ENCODE measurements at regions not wholly inside any gene's neighbourhood (a gene's known extent, or its start where the extent isn't known, plus 50 kb on each side); places are given as distances from the start of the nearest gene placed in this dataset.
"Not testable (repeated sequence)": the region's sequence is repeated elsewhere in the genome, so short reads cannot be mapped to it uniquely, and the experiment has no call there.

- Histone ChIP-seq H3K4me1 (ENCODE audit: control insufficient read depth, insufficient read depth, low read length, poor library complexity, severe bottlenecking) (no peaks in the 10 kb centered on the region), H3K4me3 (ENCODE audit: extremely low read depth, insufficient read depth, low read length, poor library complexity, severe bottlenecking) (no peak overlapping the region), H3K36me3 (ENCODE audit: control insufficient read depth, insufficient read depth, low read length) (no peaks in the 10 kb centered on the region), H3K27ac (ENCODE audit: low read depth, low read length, severe bottlenecking) (no peak overlapping the region), H3K9me3 (ENCODE audit: control insufficient read depth, low read length) (no peaks in the 10 kb centered on the region)
- 93 to 95% methylated on average over 7 to 11 of the region's 14 CpGs for WGBS, 2 experiments (ENCODE audit: insufficient coverage in 2 of 2)
Observed at GRCh38 chr13:87810920-87811344, 139.8 kb downstream of the SLITRK5 start.

- no peaks in the 10 kb centered on the region for H3K36me3 ChIP-seq (ENCODE audit: control insufficient read depth, insufficient read depth, low read length)
- H3K9me3 ChIP-seq (ENCODE audit: control insufficient read depth, low read length) = no peaks in the 10 kb centered on the region
- no peaks in the 10 kb centered on the region for H3K4me1 ChIP-seq (ENCODE audit: control insufficient read depth, insufficient read depth, low read length, poor library complexity, severe bottlenecking)
- no peak overlapping the region for H3K4me3 ChIP-seq (ENCODE audit: extremely low read depth, insufficient read depth, low read length, poor library complexity, severe bottlenecking)
- H3K27ac ChIP-seq (ENCODE audit: low read depth, low read length, severe bottlenecking) = no peak overlapping the region
- 85 to 89% methylated on average over 2 to 3 of the region's 3 CpGs for WGBS, 2 experiments (ENCODE audit: insufficient coverage in 2 of 2)
Observed at GRCh38 chr13:87814403-87814802, 143.2 kb downstream of the SLITRK5 start.

- Histone ChIP-seq H3K4me3 (ENCODE audit: extremely low read depth, insufficient read depth, low read length, poor library complexity, severe bottlenecking) (no peak overlapping the region), H3K36me3 (ENCODE audit: control insufficient read depth, insufficient read depth, low read length) (no peaks in the 10 kb centered on the region), H3K4me1 (ENCODE audit: control insufficient read depth, insufficient read depth, low read length, poor library complexity, severe bottlenecking) (no peaks in the 10 kb centered on the region), H3K27ac (ENCODE audit: low read depth, low read length, severe bottlenecking) (no peak overlapping the region), H3K9me3 (ENCODE audit: control insufficient read depth, low read length) (no peaks in the 10 kb centered on the region)
- WGBS, 2 experiments (ENCODE audit: insufficient coverage in 2 of 2) = no CpG with 5 or more reads among the region's 1 CpG
Observed at GRCh38 chr13:87820241-87820640, 149.1 kb downstream of the SLITRK5 start.

GRCh38 chr13:87821512-87821911 lies 150.3 kb downstream of the SLITRK5 start:
- no peak overlapping the region for H3K27ac ChIP-seq (ENCODE audit: low read depth, low read length, severe bottlenecking)
- no peaks in the 10 kb centered on the region for H3K9me3 ChIP-seq (ENCODE audit: control insufficient read depth, low read length)
- no peaks in the 10 kb centered on the region for H3K4me1 ChIP-seq (ENCODE audit: control insufficient read depth, insufficient read depth, low read length, poor library complexity, severe bottlenecking)
- H3K36me3 ChIP-seq (ENCODE audit: control insufficient read depth, insufficient read depth, low read length) = no peaks in the 10 kb centered on the region
- no peak overlapping the region for H3K4me3 ChIP-seq (ENCODE audit: extremely low read depth, insufficient read depth, low read length, poor library complexity, severe bottlenecking)
- 91 to 95% methylated on average over 2 to 3 of the region's 4 CpGs for WGBS, 2 experiments (ENCODE audit: insufficient coverage in 2 of 2)

GRCh38 chr13:87826301-87826700 lies 155.1 kb downstream of the SLITRK5 start:
- not testable (repeated sequence) for H3K4me3 ChIP-seq (ENCODE audit: extremely low read depth, insufficient read depth, low read length, poor library complexity, severe bottlenecking); H3K36me3 ChIP-seq (ENCODE audit: control insufficient read depth, insufficient read depth, low read length)
- no CpG with 5 or more reads among the region's 2 CpGs for WGBS, 2 experiments (ENCODE audit: insufficient coverage in 2 of 2)

GRCh38 chr13:87827479-87827878 lies 156.3 kb downstream of the SLITRK5 start:
- Histone ChIP-seq H3K9me3 (ENCODE audit: control insufficient read depth, low read length) (no peaks in the 10 kb centered on the region), H3K4me3 (ENCODE audit: extremely low read depth, insufficient read depth, low read length, poor library complexity, severe bottlenecking) (no peak overlapping the region)
- WGBS, 2 experiments (ENCODE audit: insufficient coverage in 2 of 2) = 75% methylated on average over 4 of the region's 4 CpGs; no CpG with 5 or more reads in 1 of the 2 experiments

More at GRCh38 chr13:87826301-87826700, 155.1 kb downstream of the SLITRK5 start:
- H3K4me1 ChIP-seq (ENCODE audit: control insufficient read depth, insufficient read depth, low read length, poor library complexity, severe bottlenecking); H3K27ac ChIP-seq (ENCODE audit: low read depth, low read length, severe bottlenecking); H3K9me3 ChIP-seq (ENCODE audit: control insufficient read depth, low read length): not testable (repeated sequence)

GRCh38 chr13:87837522-87837921 lies 166.4 kb downstream of the SLITRK5 start:
- no peaks in the 10 kb centered on the region for H3K4me1 ChIP-seq (ENCODE audit: control insufficient read depth, insufficient read depth, low read length, poor library complexity, severe bottlenecking)
- H3K4me3 ChIP-seq (ENCODE audit: extremely low read depth, insufficient read depth, low read length, poor library complexity, severe bottlenecking) = no peak overlapping the region
- WGBS, 2 experiments (ENCODE audit: insufficient coverage in 2 of 2) = no CpG with 5 or more reads among the region's 1 CpG
- no peaks in the 10 kb centered on the region for H3K36me3 ChIP-seq (ENCODE audit: control insufficient read depth, insufficient read depth, low read length)
- no peaks in the 10 kb centered on the region for H3K9me3 ChIP-seq (ENCODE audit: control insufficient read depth, low read length)
- H3K27ac ChIP-seq (ENCODE audit: low read depth, low read length, severe bottlenecking) = no peak overlapping the region

More at GRCh38 chr13:87827479-87827878, 156.3 kb downstream of the SLITRK5 start:
- Histone ChIP-seq H3K27ac (ENCODE audit: low read depth, low read length, severe bottlenecking) (no peak overlapping the region), H3K4me1 (ENCODE audit: control insufficient read depth, insufficient read depth, low read length, poor library complexity, severe bottlenecking) (no peaks in the 10 kb centered on the region), H3K36me3 (ENCODE audit: control insufficient read depth, insufficient read depth, low read length) (no peaks in the 10 kb centered on the region)

GRCh38 chr13:87837946-87838345 lies 166.8 kb downstream of the SLITRK5 start:
- H3K4me1 ChIP-seq (ENCODE audit: control insufficient read depth, insufficient read depth, low read length, poor library complexity, severe bottlenecking) = no peaks in the 10 kb centered on the region
- no peaks in the 10 kb centered on the region for H3K9me3 ChIP-seq (ENCODE audit: control insufficient read depth, low read length)
- H3K27ac ChIP-seq (ENCODE audit: low read depth, low read length, severe bottlenecking) = no peak overlapping the region
- no peaks in the 10 kb centered on the region for H3K36me3 ChIP-seq (ENCODE audit: control insufficient read depth, insufficient read depth, low read length)
- H3K4me3 ChIP-seq (ENCODE audit: extremely low read depth, insufficient read depth, low read length, poor library complexity, severe bottlenecking) = no peak overlapping the region
- WGBS, 2 experiments (ENCODE audit: insufficient coverage in 2 of 2) = 33% methylated on average over 1 of the region's 1 CpG; no CpG with 5 or more reads in 1 of the 2 experiments

- Histone ChIP-seq H3K36me3 (ENCODE audit: control insufficient read depth, insufficient read depth, low read length) (no peaks in the 10 kb centered on the region), H3K4me1 (ENCODE audit: control insufficient read depth, insufficient read depth, low read length, poor library complexity, severe bottlenecking) (no peaks in the 10 kb centered on the region), H3K9me3 (ENCODE audit: control insufficient read depth, low read length) (no peaks in the 10 kb centered on the region), H3K4me3 (ENCODE audit: extremely low read depth, insufficient read depth, low read length, poor library complexity, severe bottlenecking) (no peak overlapping the region), H3K27ac (ENCODE audit: low read depth, low read length, severe bottlenecking) (no peak overlapping the region)
- 100% methylated on average over 1 of the region's 2 CpGs; no CpG with 5 or more reads in 1 of the 2 experiments for WGBS, 2 experiments (ENCODE audit: insufficient coverage in 2 of 2)
Observed at GRCh38 chr13:87851410-87851809, 180.2 kb downstream of the SLITRK5 start.

- H3K27ac ChIP-seq (ENCODE audit: low read depth, low read length, severe bottlenecking) = no peak overlapping the region
- no CpG with 5 or more reads among the region's 2 CpGs for WGBS, 2 experiments (ENCODE audit: insufficient coverage in 2 of 2)
- no peaks in the 10 kb centered on the region for H3K36me3 ChIP-seq (ENCODE audit: control insufficient read depth, insufficient read depth, low read length)
Observed at GRCh38 chr13:87855553-87855952, 184.4 kb downstream of the SLITRK5 start.

GRCh38 chr13:87859261-87859660 lies 188.1 kb downstream of the SLITRK5 start:
- no peak overlapping the region for H3K27ac ChIP-seq (ENCODE audit: low read depth, low read length, severe bottlenecking)
- H3K4me3 ChIP-seq (ENCODE audit: extremely low read depth, insufficient read depth, low read length, poor library complexity, severe bottlenecking) = no peak overlapping the region
- WGBS, 2 experiments (ENCODE audit: insufficient coverage in 2 of 2) = 90% methylated on average over 2 of the region's 4 CpGs; no CpG with 5 or more reads in 1 of the 2 experiments
- H3K36me3 ChIP-seq (ENCODE audit: control insufficient read depth, insufficient read depth, low read length) = no peaks in the 10 kb centered on the region
- H3K9me3 ChIP-seq (ENCODE audit: control insufficient read depth, low read length) = no peaks in the 10 kb centered on the region
- H3K4me1 ChIP-seq (ENCODE audit: control insufficient read depth, insufficient read depth, low read length, poor library complexity, severe bottlenecking) = no peaks in the 10 kb centered on the region

More at GRCh38 chr13:87855553-87855952, 184.4 kb downstream of the SLITRK5 start:
- Histone ChIP-seq H3K4me3 (ENCODE audit: extremely low read depth, insufficient read depth, low read length, poor library complexity, severe bottlenecking) (no peak overlapping the region), H3K4me1 (ENCODE audit: control insufficient read depth, insufficient read depth, low read length, poor library complexity, severe bottlenecking) (no peaks in the 10 kb centered on the region), H3K9me3 (ENCODE audit: control insufficient read depth, low read length) (no peaks in the 10 kb centered on the region)

Measured in mesodermal cell (in vitro differentiated cells).